ENCODE measurements at regions not wholly inside any gene's neighbourhood (a gene's known extent, or its start where the extent isn't known, plus 50 kb on each side); places are given as distances from the start of the nearest gene placed in this dataset.

GRCh38 chr1:79785561-79785960 is 779.0 kb upstream of the ADGRL4 start:
- no peaks in the 10 kb centered on the region for H3K27me3 ChIP-seq (ENCODE audit: insufficient read depth, insufficient read length)
- no peak for DNase-seq (ENCODE audit: low read depth, low spot score)
- TF ChIP-seq ZNF274 (IDR thresholded peaks at IDR 0.05; ENCODE audit: low read depth, low read length), result no peak
- no peak for TF ChIP-seq SUZ12 (IDR thresholded peaks at IDR 0.05; ENCODE audit: extremely low read depth, insufficient read depth, insufficient read length)
- TF ChIP-seq YY1 (IDR thresholded peaks at IDR 0.05; ENCODE audit: insufficient read depth, insufficient read length), result no peak
- no peaks in the 10 kb centered on the region for H3K9me3 ChIP-seq (ENCODE audit: insufficient read depth, low read length)
- no peaks in the 10 kb centered on the region for H3K4me1 ChIP-seq (ENCODE audit: insufficient read depth, insufficient read length)
- H3K4me3 ChIP-seq (ENCODE audit: insufficient read length, low read depth), result no peak overlapping the region
- no peaks in the 10 kb centered on the region for H3K36me3 ChIP-seq (ENCODE audit: insufficient read depth, insufficient read length, low read length)
- H3K9ac ChIP-seq (ENCODE audit: insufficient read length, low read depth), result no peak overlapping the region

- DNase-seq (ENCODE audit: low read depth, low spot score), result no peak
- Histone ChIP-seq H3K4me3 (ENCODE audit: insufficient read length, low read depth) (no peak overlapping the region), H3K9ac (ENCODE audit: insufficient read length, low read depth) (no peak overlapping the region), H3K9me3 (ENCODE audit: insufficient read depth, low read length) (no peaks in the 10 kb centered on the region), H3K27me3 (ENCODE audit: insufficient read depth, insufficient read length) (no peaks in the 10 kb centered on the region), H3K36me3 (ENCODE audit: insufficient read depth, insufficient read length, low read length) (no peaks in the 10 kb centered on the region), H3K4me1 (ENCODE audit: insufficient read depth, insufficient read length) (no peaks in the 10 kb centered on the region)
- TF ChIP-seq YY1 (IDR thresholded peaks at IDR 0.05; ENCODE audit: insufficient read depth, insufficient read length) (no peak), ZNF274 (IDR thresholded peaks at IDR 0.05; ENCODE audit: low read depth, low read length) (no peak), SUZ12 (IDR thresholded peaks at IDR 0.05; ENCODE audit: extremely low read depth, insufficient read depth, insufficient read length) (no peak)
These were observed 774.7 kb upstream of the ADGRL4 start for GRCh38 chr1:79781261-79781660.

GRCh38 chr1:79777481-79778219 is 771.1 kb upstream of the ADGRL4 start:
- no peak for DNase-seq (ENCODE audit: low read depth, low spot score)
- Histone ChIP-seq H3K9ac (ENCODE audit: insufficient read length, low read depth) (no peak overlapping the region), H3K4me3 (ENCODE audit: insufficient read length, low read depth) (no peak overlapping the region), H3K36me3 (ENCODE audit: insufficient read depth, insufficient read length, low read length) (no peaks in the 10 kb centered on the region), H3K4me1 (ENCODE audit: insufficient read depth, insufficient read length) (no peaks in the 10 kb centered on the region), H3K27me3 (ENCODE audit: insufficient read depth, insufficient read length) (no peaks in the 10 kb centered on the region), H3K9me3 (ENCODE audit: insufficient read depth, low read length) (no peaks in the 10 kb centered on the region)
- TF ChIP-seq ZNF274 (IDR thresholded peaks at IDR 0.05; ENCODE audit: low read depth, low read length), result no peak
- TF ChIP-seq YY1 (IDR thresholded peaks at IDR 0.05; ENCODE audit: insufficient read depth, insufficient read length), result no peak
- no peak for TF ChIP-seq SUZ12 (IDR thresholded peaks at IDR 0.05; ENCODE audit: extremely low read depth, insufficient read depth, insufficient read length)

- no peak for DNase-seq (ENCODE audit: low read depth, low spot score)
- no peak for TF ChIP-seq YY1 (IDR thresholded peaks at IDR 0.05; ENCODE audit: insufficient read depth, insufficient read length)
- Histone ChIP-seq H3K4me1 (ENCODE audit: insufficient read depth, insufficient read length) (no peaks in the 10 kb centered on the region), H3K9me3 (ENCODE audit: insufficient read depth, low read length) (no peaks in the 10 kb centered on the region), H3K27me3 (ENCODE audit: insufficient read depth, insufficient read length) (no peaks in the 10 kb centered on the region), H3K36me3 (ENCODE audit: insufficient read depth, insufficient read length, low read length) (no peaks in the 10 kb centered on the region), H3K4me3 (ENCODE audit: insufficient read length, low read depth) (no peak overlapping the region), H3K9ac (ENCODE audit: insufficient read length, low read depth) (no peak overlapping the region)
These were observed 768.9 kb upstream of the ADGRL4 start for GRCh38 chr1:79775402-79775801.

GRCh38 chr1:79773385-79773784 is 766.9 kb upstream of the ADGRL4 start:
- no peaks in the 10 kb centered on the region for H3K27me3 ChIP-seq (ENCODE audit: insufficient read depth, insufficient read length)
- H3K9ac ChIP-seq (ENCODE audit: insufficient read length, low read depth), result no peak overlapping the region
- TF ChIP-seq YY1 (IDR thresholded peaks at IDR 0.05; ENCODE audit: insufficient read depth, insufficient read length), result no peak
- no peak for TF ChIP-seq ZNF274 (IDR thresholded peaks at IDR 0.05; ENCODE audit: low read depth, low read length)
- no peak for TF ChIP-seq SUZ12 (IDR thresholded peaks at IDR 0.05; ENCODE audit: extremely low read depth, insufficient read depth, insufficient read length)
- no peaks in the 10 kb centered on the region for H3K9me3 ChIP-seq (ENCODE audit: insufficient read depth, low read length)
- no peaks in the 10 kb centered on the region for H3K36me3 ChIP-seq (ENCODE audit: insufficient read depth, insufficient read length, low read length)
- no peaks in the 10 kb centered on the region for H3K4me1 ChIP-seq (ENCODE audit: insufficient read depth, insufficient read length)
- H3K4me3 ChIP-seq (ENCODE audit: insufficient read length, low read depth), result no peak overlapping the region
- no peak for DNase-seq (ENCODE audit: low read depth, low spot score)

- TF ChIP-seq YY1 (IDR thresholded peaks at IDR 0.05; ENCODE audit: insufficient read depth, insufficient read length) (no peak), SUZ12 (IDR thresholded peaks at IDR 0.05; ENCODE audit: extremely low read depth, insufficient read depth, insufficient read length) (no peak), ZNF274 (IDR thresholded peaks at IDR 0.05; ENCODE audit: low read depth, low read length) (no peak)
- no peak for DNase-seq (ENCODE audit: low read depth, low spot score)
- Histone ChIP-seq H3K9me3 (ENCODE audit: insufficient read depth, low read length) (peaks cover 7% of the 10 kb centered on the region; the same call in 1 of the 2 replicates), H3K9ac (ENCODE audit: insufficient read length, low read depth) (no peak overlapping the region), H3K4me1 (ENCODE audit: insufficient read depth, insufficient read length) (no peaks in the 10 kb centered on the region), H3K27me3 (ENCODE audit: insufficient read depth, insufficient read length) (no peaks in the 10 kb centered on the region), H3K36me3 (ENCODE audit: insufficient read depth, insufficient read length, low read length) (no peaks in the 10 kb centered on the region), H3K4me3 (ENCODE audit: insufficient read length, low read depth) (no peak overlapping the region)
These were observed 755.9 kb upstream of the ADGRL4 start for GRCh38 chr1:79762461-79762860.

GRCh38 chr1:79760531-79760930 is 754.0 kb upstream of the ADGRL4 start:
- Histone ChIP-seq H3K9me3 (ENCODE audit: insufficient read depth, low read length) (peaks cover 7% of the 10 kb centered on the region; the same call in 1 of the 2 replicates), H3K4me1 (ENCODE audit: insufficient read depth, insufficient read length) (no peaks in the 10 kb centered on the region), H3K27me3 (ENCODE audit: insufficient read depth, insufficient read length) (no peaks in the 10 kb centered on the region), H3K9ac (ENCODE audit: insufficient read length, low read depth) (no peak overlapping the region), H3K36me3 (ENCODE audit: insufficient read depth, insufficient read length, low read length) (no peaks in the 10 kb centered on the region), H3K4me3 (ENCODE audit: insufficient read length, low read depth) (no peak overlapping the region)
- TF ChIP-seq SUZ12 (IDR thresholded peaks at IDR 0.05; ENCODE audit: extremely low read depth, insufficient read depth, insufficient read length) (no peak), YY1 (IDR thresholded peaks at IDR 0.05; ENCODE audit: insufficient read depth, insufficient read length) (no peak), ZNF274 (IDR thresholded peaks at IDR 0.05; ENCODE audit: low read depth, low read length) (no peak)
- DNase-seq (ENCODE audit: low read depth, low spot score), result no peak
